KBM-7 (cell line): ENCODE measurements at regions not wholly inside any gene's neighbourhood (a gene's known extent, or its start where the extent isn't known, plus 50 kb on each side); places are given as distances from the start of the nearest gene placed in this dataset.

Source experiments
- DNase-seq: peaks from one replicate; pipeline ENCODE4 v3.0.0-alpha.2; 2015
- in situ Hi-C: fragments of 300-500 bp; cut with MboI; formaldehyde crosslinking; loops from 2 replicates; pipeline ENCODE4 v1.14.3; 2020; ENCODE audit warnings: low sequenced_read_pairs, low pct_unique_long_range_greater_than_20kb, mixed read lengths

- DNase-seq: no peak
- in situ Hi-C loops: no loop called here
Observed at GRCh38 chrX:141641138-141641537, 51.6 kb downstream of the SPANXA2 start.

- DNase-seq: peak; percentile 4
- in situ Hi-C loops: no loop called here
Observed at GRCh38 chrX:141642979-141643378, 53.5 kb downstream of the SPANXA2 start.
